IMR-90 (cell line): ENCODE measurements at regions not wholly inside any gene's neighbourhood (a gene's known extent, or its start where the extent isn't known, plus 50 kb on each side); places are given as distances from the start of the nearest gene placed in this dataset.
"Not testable (repeated sequence)": the region's sequence is repeated elsewhere in the genome, so short reads cannot be mapped to it uniquely, and the experiment has no call there.

ENCODE experiments used
- ATAC-seq: fragments of 200-7000 bp; cut with Tn5 transposase; 2 replicates; pipeline ENCODE4 v1.9.1; 2020; ENCODE audit warnings: low read depth, mild to moderate bottlenecking, moderate library complexity
- BruUV-seq: library from RNA; stranded (reverse); fragments of 400-500 nt; replicated peaks from 2 replicates; lab custom pipeline; 2021; lab: Mats Ljungman, UMichigan
- CTCF ChIA-PET: fragments of 300-600 bp; formaldehyde crosslinking; extraction: SDS; loops from one replicate; lab custom pipeline; 2021; ENCODE audit warnings: antibody characterized with exemption; lab: Yijun Ruan, JAX
- POLR2A ChIA-PET: fragments of 300-600 bp; sonication (Branson Sonifier 250); formaldehyde crosslinking; loops from one replicate; lab custom pipeline; 2022; ENCODE audit warnings: antibody characterized with exemption; ENCODE audit not compliant: unreplicated experiment; lab: Charles Lee
- DNase-seq: peaks from one replicate; pipeline ENCODE4 v3.0.0; 2013
- H2AFZ ChIP-seq: replicated peaks from 2 replicates; pipeline ENCODE3; 2013; ENCODE audit warnings: low read length, mild to moderate bottlenecking; ENCODE audit not compliant: poor library complexity
- H2AK5ac ChIP-seq: 2 replicates; pipeline ENCODE4 v1.6.1; 2013; ENCODE audit warnings: low read depth, low read length, inconsistent platforms
- H2AK9ac ChIP-seq: replicated peaks from 2 replicates; pipeline ENCODE3; 2013; ENCODE audit warnings: mild to moderate bottlenecking, low read depth, low read length, moderate library complexity; ENCODE audit not compliant: poor library complexity
- H2BK120ac ChIP-seq: 2 replicates; pipeline ENCODE4 v1.6.1; 2013; ENCODE audit warnings: low read depth, low read length, inconsistent platforms
- H2BK15ac ChIP-seq: 3 replicates; pipeline ENCODE4 v1.6.1; 2013; ENCODE audit warnings: low read depth, low read length, inconsistent platforms
- H2BK20ac ChIP-seq: 2 replicates; pipeline ENCODE4 v1.6.1; 2013; ENCODE audit warnings: low read depth, mild to moderate bottlenecking, inconsistent platforms, low read length, moderate library complexity
- H2BK5ac ChIP-seq: 2 replicates; pipeline ENCODE4 v1.6.1; 2013; ENCODE audit warnings: mild to moderate bottlenecking, low read depth, low read length, inconsistent platforms; ENCODE audit not compliant: poor library complexity, severe bottlenecking
- H3K14ac ChIP-seq: replicated peaks from 2 replicates; pipeline ENCODE4 v1.6.1; 2013; ENCODE audit warnings: low read depth, low read length, inconsistent platforms
- H3K18ac ChIP-seq: 2 replicates; pipeline ENCODE4 v1.6.1; 2013; ENCODE audit warnings: low read depth, low read length, control low read depth
- H3K23ac ChIP-seq: 2 replicates; pipeline ENCODE4 v1.6.1; 2013; ENCODE audit warnings: low read depth, low read length, inconsistent platforms
- H3K27ac ChIP-seq: 2 replicates; pipeline ENCODE4 v1.5.1; 2013; ENCODE audit warnings: mild to moderate bottlenecking, control low read depth, low read length; ENCODE audit not compliant: insufficient read depth
- H3K27me3 ChIP-seq: 2 replicates; pipeline ENCODE4 v1.6.1; 2013; ENCODE audit warnings: low read length; ENCODE audit not compliant: control insufficient read depth, insufficient read depth
- H3K36me3 ChIP-seq: 2 replicates; pipeline ENCODE4 v1.6.1; 2013; ENCODE audit warnings: low read length, mixed read lengths; ENCODE audit not compliant: control insufficient read depth, insufficient read depth
- H3K4ac ChIP-seq: 2 replicates; pipeline ENCODE4 v1.6.1; 2013; ENCODE audit warnings: low read depth, low read length, inconsistent platforms
- H3K4me1 ChIP-seq: 2 replicates; pipeline ENCODE4 v1.6.1; 2013; ENCODE audit warnings: low read length, mixed read lengths; ENCODE audit not compliant: control insufficient read depth, insufficient read depth
- H3K4me2 ChIP-seq: 2 replicates; pipeline ENCODE4 v1.6.1; 2013; ENCODE audit warnings: low read depth, mild to moderate bottlenecking, control low read depth, low read length, moderate library complexity
- H3K4me3 ChIP-seq: 2 replicates; pipeline ENCODE4 v1.5.1; 2013; ENCODE audit warnings: low read depth, mild to moderate bottlenecking, control low read depth, low read length, moderate library complexity; ENCODE audit not compliant: insufficient read depth
- H3K56ac ChIP-seq: 2 replicates; pipeline ENCODE4 v1.6.1; 2013; ENCODE audit warnings: low read length, inconsistent platforms; ENCODE audit not compliant: insufficient read depth; ENCODE audit errors: extremely low read depth
- H3K79me1 ChIP-seq, 2 experiments: 2 replicates each; pipeline ENCODE4 v1.6.1; 2013; ENCODE audit warnings: low read length in 2 of 2, inconsistent platforms in 1 of 2, low read depth in 1 of 2
- H3K9ac ChIP-seq: 2 replicates; pipeline ENCODE4 v1.6.1; 2013; ENCODE audit warnings: low read depth, low read length, control low read depth
- H3K9me1 ChIP-seq: 2 replicates; pipeline ENCODE4 v1.6.1; 2013; ENCODE audit warnings: low read length, inconsistent platforms; ENCODE audit not compliant: insufficient read depth
- H3K9me3 ChIP-seq: 2 replicates; pipeline ENCODE4 v1.6.1; 2013; ENCODE audit warnings: low read length; ENCODE audit not compliant: control insufficient read depth, insufficient read depth
- H4K20me1 ChIP-seq: 2 replicates; pipeline ENCODE4 v1.6.1; 2013; ENCODE audit warnings: low read length, inconsistent platforms; ENCODE audit not compliant: insufficient read depth
- H4K5ac ChIP-seq: 2 replicates; pipeline ENCODE4 v1.6.1; 2013; ENCODE audit warnings: mild to moderate bottlenecking, low read depth, low read length, control low read depth
- H4K8ac ChIP-seq, 2 experiments: 2 replicates each; pipeline ENCODE4 v1.6.1; 2013; ENCODE audit warnings: low read depth in 2 of 2, low read length in 2 of 2, control low read depth in 1 of 2, inconsistent platforms in 1 of 2
- H4K91ac ChIP-seq: 2 replicates; pipeline ENCODE4 v1.6.1; 2013; ENCODE audit warnings: low read depth, low read length, inconsistent platforms; ENCODE audit not compliant: insufficient read depth
- WGBS, 2 experiments: methylation state at CpG; one replicate each; pipeline versions ENCODE4 v1.1.5 to v1.1.7; 2013; ENCODE audit warnings: missing lambda C conversion rate in 2 of 2; ENCODE audit not compliant: insufficient read length in 1 of 2; ENCODE audit errors: extremely low coverage in 2 of 2; 5-methylcytosine and 5-hydroxymethylcytosine counted together
- dilution Hi-C: fragments of 300-500 bp; cut with HindIII; formaldehyde crosslinking; loops from one replicate; pipeline ENCODE4 v1.14.3; 2018; ENCODE audit warnings: low sequenced_read_pairs; ENCODE audit not compliant: unreplicated experiment
- in situ Hi-C: fragments of 300-500 bp; cut with MboI; formaldehyde crosslinking; loops from 3 replicates; pipeline ENCODE4 v1.14.3; 2019; ENCODE audit warnings: low sequenced_read_pairs, inconsistent platforms, mixed read lengths
- intact Hi-C: fragments of 100-400 bp; cut with micrococcal nuclease; formaldehyde crosslinking; loops from 2 replicates; pipeline ENCODE4 v1.10.0; 2022

- H3K27ac ChIP-seq, H3K56ac ChIP-seq, H2AFZ ChIP-seq, H2BK5ac ChIP-seq, H4K91ac ChIP-seq, H4K8ac ChIP-seq, H2AK9ac ChIP-seq, ATAC-seq, H3K18ac ChIP-seq, intact Hi-C loops, H4K20me1 ChIP-seq, H4K5ac ChIP-seq, H3K23ac ChIP-seq, H3K4me3 ChIP-seq, H3K9me1 ChIP-seq, H3K27me3 ChIP-seq, in situ Hi-C loops, POLR2A ChIA-PET, H3K14ac ChIP-seq, BruUV-seq, H3K9me3 ChIP-seq, H2BK120ac ChIP-seq, H3K36me3 ChIP-seq, H2AK5ac ChIP-seq, H2BK20ac ChIP-seq, H3K4ac ChIP-seq, H3K79me1 ChIP-seq, H3K4me2 ChIP-seq, H3K9ac ChIP-seq, dilution Hi-C loops, H3K4me1 ChIP-seq, DNase-seq, H2BK15ac ChIP-seq: not testable (repeated sequence)
- CTCF ChIA-PET = interaction anchor here (1.0 kb wide), 1 partner anchor 44 kb away, joined by 4 read pairs; no protein-coding TSS in a partner anchor
- WGBS, 2 experiments = 100% methylated on average over 1 of the region's 6 CpGs; no CpG with 5 or more reads in 1 of the 2 experiments
Measured at GRCh38 chr19:30944276-30944932, 404.8 kb downstream of the TSHZ3 start.
